A549 (cell line): ENCODE measurements at regions not wholly inside any gene's neighbourhood (a gene's known extent, or its start where the extent isn't known, plus 50 kb on each side); places are given as distances from the start of the nearest gene placed in this dataset.

Experiments
- ATAC-seq, 2 experiments: fragments of 200-7000 bp in 1 of 2; fragments of >200 bp in 1 of 2; cut with Nextera tagmentation in 1 of 2; cut with Tn5 transposase in 1 of 2; 3 replicates each; pipeline versions ENCODE4 v1.8.0 to v1.9.1; 2018 to 2020; ENCODE audit warnings: mild to moderate bottlenecking in 1 of 2, moderate library complexity in 1 of 2
- CTCF ChIA-PET: fragments of 300-600 bp; sonication (Branson Sonifier 250); formaldehyde crosslinking; extraction: SDS; loops from one replicate; lab custom pipeline; 2021; ENCODE audit warnings: antibody characterized with exemption, inconsistent platforms; lab: Yijun Ruan, JAX
- POLR2A ChIA-PET: fragments of 350-600 bp; formaldehyde crosslinking; extraction: SDS; loops from one replicate; lab custom pipeline; 2021; ENCODE audit warnings: antibody characterized with exemption, inconsistent platforms; lab: Yijun Ruan, JAX
- DNase-seq, 2 experiments: peaks; one replicate each; pipeline versions ENCODE4 v3.0.0 to v3.0.0-alpha.2; 2011 to 2016; ENCODE audit warnings: low read depth in 1 of 2, low spot score in 1 of 2
- FAIRE-seq: peaks from 2 replicates; lab custom pipeline; 2011; peaks lifted over from hg19 to GRCh38; lab: Jason Lieb, UNC
- H3K27ac ChIP-seq, 2 experiments: fragments of >200 bp; sonication (Bioruptor Twin); formaldehyde crosslinking; 3 replicates each; pipeline ENCODE4 v1.5.1; 2016 to 2017
- H3K4me1 ChIP-seq: fragments of >200 bp; sonication (Bioruptor Twin); formaldehyde crosslinking; 3 replicates; pipeline ENCODE4 v1.6.1; 2016
- H3K4me2 ChIP-seq: fragments of >200 bp; sonication (Bioruptor Twin); formaldehyde crosslinking; 3 replicates; pipeline ENCODE4 v1.6.1; 2016
- H3K4me3 ChIP-seq: fragments of >200 bp; sonication (Bioruptor Twin); formaldehyde crosslinking; 3 replicates; pipeline ENCODE4 v1.5.1; 2016
- H3K9me3 ChIP-seq: fragments of >200 bp; sonication (Bioruptor Twin); formaldehyde crosslinking; 3 replicates; pipeline ENCODE4 v1.6.1; 2016
- BCL3 ChIP-seq: fragments of >200 bp; sonication (Bioruptor Twin); formaldehyde crosslinking; IDR thresholded peaks from 3 replicates; pipeline ENCODE4 v1.6.1; 2016
- CBX2 ChIP-seq: fragments of 200-600 bp; sonication (generic); IDR thresholded peaks from 2 replicates; pipeline ENCODE4 v1.6.1; 2016; ENCODE audit warnings: low read depth, mild to moderate bottlenecking, borderline replicate concordance
- CBX8 ChIP-seq: fragments of 200-600 bp; sonication (generic); IDR thresholded peaks from 2 replicates; pipeline ENCODE4 v1.6.1; 2016
- CEBPB ChIP-seq, 2 experiments: fragments of >200 bp in 1 of 2; sonication (Bioruptor Twin) in 1 of 2; formaldehyde crosslinking in 1 of 2; IDR thresholded peaks; 2 replicates each; pipeline ENCODE4 v1.6.1; 2012 to 2016
- CHD2 ChIP-seq: fragments of 150-350 bp; IDR thresholded peaks from 2 replicates; pipeline ENCODE4 v1.6.1; 2014; ENCODE audit warnings: low read length; ENCODE audit not compliant: partially characterized antibody
- CHD4 ChIP-seq: fragments of 200-600 bp; sonication (generic); IDR thresholded peaks from 2 replicates; pipeline ENCODE4 v1.6.1; 2016; ENCODE audit warnings: antibody characterized with exemption, mild to moderate bottlenecking, borderline replicate concordance
- EHMT2 ChIP-seq: fragments of 200-600 bp; sonication (generic); IDR thresholded peaks from 2 replicates; pipeline ENCODE4 v1.6.1; 2016; ENCODE audit warnings: antibody characterized with exemption, low read depth, mild to moderate bottlenecking, moderate library complexity
- EP300 ChIP-seq, 2 experiments: fragments of >200 bp; sonication (Bioruptor Twin); formaldehyde crosslinking; IDR thresholded peaks; 2 replicates in 1 of 2; 3 replicates in 1 of 2; pipeline ENCODE4 v1.6.1; 2016 to 2017
- ESRRA ChIP-seq: fragments of 150-350 bp; IDR thresholded peaks from 2 replicates; pipeline ENCODE4 v1.6.1; 2014; ENCODE audit warnings: mild to moderate bottlenecking, low read length, borderline replicate concordance
- FOSB ChIP-seq: fragments of 250-450 bp; sonication (Bioruptor Pico); IDR thresholded peaks from 2 replicates; pipeline ENCODE4 v1.5.0; 2020; ENCODE audit warnings: mild to moderate bottlenecking, moderate library complexity
- GATA3 ChIP-seq: IDR thresholded peaks from 2 replicates; pipeline ENCODE4 v1.6.1; 2012; ENCODE audit warnings: borderline replicate concordance
- HMGXB4 ChIP-seq: fragments of 250-450 bp; sonication (Bioruptor Pico); IDR thresholded peaks from 2 replicates; pipeline ENCODE4 v1.5.0; 2021; ENCODE audit warnings: mild to moderate bottlenecking, moderate library complexity, borderline replicate concordance
- HOXA7 ChIP-seq: fragments of 250-450 bp; sonication (Bioruptor Pico); IDR thresholded peaks from 2 replicates; pipeline ENCODE4 v1.5.0; 2020; ENCODE audit warnings: mild to moderate bottlenecking, moderate library complexity
- HOXB13 ChIP-seq: fragments of 250-450 bp; sonication (Bioruptor Pico); IDR thresholded peaks from 2 replicates; pipeline ENCODE4 v1.5.0; 2020; ENCODE audit warnings: low read depth, mild to moderate bottlenecking, moderate library complexity
- JUN ChIP-seq, 2 experiments: fragments of >200 bp; sonication (Bioruptor Twin); formaldehyde crosslinking; IDR thresholded peaks; 2 replicates in 1 of 2; 3 replicates in 1 of 2; pipeline ENCODE4 v1.6.1; 2016 to 2017
- MAFK ChIP-seq: fragments of 450-650 bp; IDR thresholded peaks from 2 replicates; pipeline ENCODE4 v1.6.1; 2014; ENCODE audit not compliant: partially characterized antibody
- RARB ChIP-seq: fragments of 250-450 bp; sonication (Bioruptor Pico); IDR thresholded peaks from 2 replicates; pipeline ENCODE4 v1.8.0; 2021; ENCODE audit warnings: mild to moderate bottlenecking, moderate library complexity
- RFX5 ChIP-seq: fragments of 450-650 bp; IDR thresholded peaks from 2 replicates; pipeline ENCODE4 v1.7.1; 2014; ENCODE audit warnings: antibody characterized with exemption, mild to moderate bottlenecking, moderate library complexity
- SMC3 ChIP-seq: fragments of >200 bp; sonication (Bioruptor Twin); formaldehyde crosslinking; IDR thresholded peaks from 3 replicates; pipeline ENCODE4 v1.6.1; 2018; ENCODE audit warnings: inconsistent platforms
- TP53 ChIP-seq: fragments of 250-450 bp; sonication (Bioruptor Pico); IDR thresholded peaks from 2 replicates; pipeline ENCODE4 v1.5.0; 2021; ENCODE audit warnings: mild to moderate bottlenecking, moderate library complexity
- USF2 ChIP-seq: fragments of 450-650 bp; IDR thresholded peaks from 2 replicates; pipeline ENCODE4 v1.6.1; 2014; ENCODE audit warnings: antibody characterized with exemption
- ZC3H11A ChIP-seq: fragments of 450-650 bp; IDR thresholded peaks from 2 replicates; pipeline ENCODE4 v1.6.1; 2014; ENCODE audit warnings: antibody characterized with exemption, mild to moderate bottlenecking
- ZFP36 ChIP-seq: fragments of 450-650 bp; IDR thresholded peaks from 2 replicates; pipeline ENCODE4 v1.6.1; 2014; ENCODE audit warnings: borderline replicate concordance; ENCODE audit not compliant: partially characterized antibody
- ZNF302 ChIP-seq: fragments of 250-450 bp; sonication (Bioruptor Pico); IDR thresholded peaks from 2 replicates; pipeline ENCODE4 v1.9.0; 2021; ENCODE audit warnings: inconsistent platforms, mild to moderate bottlenecking, moderate library complexity
- WGBS: methylation state at CpG from one replicate; pipeline ENCODE4 v1.1.6; 2017; ENCODE audit errors: missing lambda C conversion rate; 5-methylcytosine and 5-hydroxymethylcytosine counted together
- TF ChIP-seq, protein P1 (sequence below): fragments of >200 bp; sonication (Bioruptor Twin); formaldehyde crosslinking; IDR thresholded peaks from 2 replicates; pipeline ENCODE4 v1.6.1; 2016

GRCh38 chr2:34892766-34893165 is 1293.7 kb upstream of the FAM98A start:
- FAIRE-seq (no peak), DNase-seq (no peak), ATAC-seq (no peak)
- TF ChIP-seq, protein P1, sequence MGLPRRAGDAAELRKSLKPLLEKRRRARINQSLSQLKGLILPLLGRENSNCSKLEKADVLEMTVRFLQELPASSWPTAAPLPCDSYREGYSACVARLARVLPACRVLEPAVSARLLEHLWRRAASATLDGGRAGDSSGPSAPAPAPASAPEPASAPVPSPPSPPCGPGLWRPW: no peak
- TF ChIP-seq GATA3: no peak
- TF ChIP-seq BCL3: no peak
- no peak for TF ChIP-seq FOSB (CRISPR knock-in tag)
- TF ChIP-seq RARB (CRISPR knock-in tag): no peak
- TF ChIP-seq ZFP36: no peak
- TF ChIP-seq RFX5: no peak
- TF ChIP-seq USF2: no peak
- TF ChIP-seq EP300 (IDR thresholded peaks at IDR 0.05): no peak
- no peak for TF ChIP-seq HOXB13 (CRISPR knock-in tag)
- TF ChIP-seq ZC3H11A: no peak
- no peak for TF ChIP-seq TP53 (CRISPR knock-in tag)
- WGBS: 19% methylated on average over 2 of the region's 2 CpGs
- no peak overlapping the region for H3K27ac ChIP-seq
- H3K4me1 ChIP-seq: no peaks in the 10 kb centered on the region
- H3K9me3 ChIP-seq: no peaks in the 10 kb centered on the region
- ChIA-PET CTCF (no interaction called here), POLR2A (no interaction called here)
- H3K4me2 ChIP-seq: no peak overlapping the region
- H3K4me3 ChIP-seq: no peak overlapping the region

DNA sequence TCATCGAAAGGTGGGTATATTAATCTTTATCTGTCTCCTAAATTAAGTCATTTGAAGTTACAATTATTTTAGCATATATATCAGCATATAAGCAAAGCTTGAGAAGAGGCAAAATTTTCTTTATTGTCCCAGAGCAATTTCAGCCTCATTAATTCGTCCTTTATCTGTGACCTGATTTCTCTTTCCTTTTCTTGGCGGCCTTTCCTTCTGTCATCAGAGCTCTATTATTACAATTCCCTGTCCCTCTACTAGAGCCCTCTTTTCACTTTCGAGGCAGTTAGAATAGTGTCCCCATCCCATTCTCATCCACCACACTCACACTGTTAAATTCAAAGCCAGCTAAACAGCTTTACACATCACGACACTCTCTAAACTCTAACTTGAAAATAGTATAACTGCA is 1293.2 kb upstream of the FAM98A start:
- FAIRE-seq: no peak
- CTCF ChIA-PET: no interaction called here
- POLR2A ChIA-PET: no interaction called here
- no peak for DNase-seq
- Histone ChIP-seq H3K9me3 (no peaks in the 10 kb centered on the region), H3K4me3 (no peak overlapping the region), H3K4me1 (no peaks in the 10 kb centered on the region), H3K4me2 (no peak overlapping the region), H3K27ac (no peak overlapping the region)
- 22% methylated on average over 5 of the region's 5 CpGs for WGBS
- TF ChIP-seq HOXA7 (CRISPR knock-in tag) (no peak), FOSB (CRISPR knock-in tag) (no peak), EP300 (IDR thresholded peaks at IDR 0.05) (no peak), JUN (IDR thresholded peaks at IDR 0.05) (no peak), SMC3 (no peak), ESRRA (no peak), CBX8 (no peak), CBX2 (no peak), CEBPB (IDR thresholded peaks at IDR 0.05) (no peak), ZC3H11A (no peak), CHD2 (no peak), MAFK (no peak), RFX5 (no peak), RARB (CRISPR knock-in tag) (no peak), ZNF302 (CRISPR knock-in tag) (no peak), EHMT2 (no peak), CHD4 (no peak), HMGXB4 (CRISPR knock-in tag) (no peak)
- no peak for ATAC-seq
